ENCODE measurements at regions not wholly inside any gene's neighbourhood (a gene's known extent, or its start where the extent isn't known, plus 50 kb on each side); places are given as distances from the start of the nearest gene placed in this dataset.

- TF ChIP-seq CTCF (conservative IDR thresholded peaks at IDR 0.05; ENCODE audit: low read depth, low read length) (no peak), EZH2 (IDR thresholded peaks at IDR 0.05; ENCODE audit: borderline replicate concordance, low read depth, low read length, poor library complexity, severe bottlenecking) (no peak)
These were observed 352.8 kb downstream of the SHANK2 start for GRCh38 chr11:70899616-70900015.

Measured in A673 (cell line).